ENCODE measurements at regions not wholly inside any gene's neighbourhood (a gene's known extent, or its start where the extent isn't known, plus 50 kb on each side); places are given as distances from the start of the nearest gene placed in this dataset.

- CTCF ChIA-PET: no interaction called here
- Histone ChIP-seq H3K27me3 (replicated peaks in 1 of 2; ENCODE audit: control insufficient read depth in 2 of 2, extremely low read depth in 1 of 2, insufficient read depth in 2 of 2, low read length in 1 of 2) (no peaks in the 10 kb centered on the region), H3K27ac (ENCODE audit: low read length) (no peak overlapping the region), H3K4me1 (ENCODE audit: control insufficient read depth in 1 of 2, extremely low read depth in 1 of 2, insufficient read depth in 2 of 2, low read length in 2 of 2) (no peaks in the 10 kb centered on the region), H3K4me3 (ENCODE audit: control insufficient read depth in 1 of 2, extremely low read depth in 1 of 2, low read length in 1 of 2) (no peak overlapping the region), H3K36me3 (ENCODE audit: control insufficient read depth in 2 of 2, extremely low read depth in 1 of 2, insufficient read depth in 1 of 2, low read length in 1 of 2) (no peaks in the 10 kb centered on the region), H3K9me3 (no peaks in the 10 kb centered on the region)
- H3K36me3 Mint-ChIP-seq: no peaks in the 10 kb centered on the region
- H3K27me3 Mint-ChIP-seq: no peaks in the 10 kb centered on the region
- WGBS (ENCODE audit: insufficient coverage): no CpG with 5 or more reads among the region's 2 CpGs
- H3K4me3 Mint-ChIP-seq: no peak overlapping the region
- DNase-seq (no peak), ATAC-seq (replicated peaks in 1 of 4) (no peak)
- H3K9me3 Mint-ChIP-seq: peaks cover 0 to 28% (median 9%) of the 10 kb centered on the region in 3 donors
- H3K27ac Mint-ChIP-seq: no peak overlapping the region
- no peaks in the 10 kb centered on the region for H3K4me1 Mint-ChIP-seq
- POLR2A ChIA-PET: no interaction called here
These were observed 1064.9 kb downstream of the NCAM2 start for GRCh38 chr21:22063140-22063539.

- H3K4me1 Mint-ChIP-seq: no peaks in the 10 kb centered on the region
- no peaks in the 10 kb centered on the region for H3K36me3 Mint-ChIP-seq
- peaks cover 0 to 12% (median 5%) of the 10 kb centered on the region in 3 donors for H3K9me3 Mint-ChIP-seq
- no peak for DNase-seq
- no CpG with 5 or more reads among the region's 4 CpGs for WGBS (ENCODE audit: insufficient coverage)
- H3K4me3 Mint-ChIP-seq: no peak overlapping the region
- H3K27me3 ChIP-seq (replicated peaks in 1 of 2; ENCODE audit: control insufficient read depth in 2 of 2, extremely low read depth in 1 of 2, insufficient read depth in 2 of 2, low read length in 1 of 2): no peaks in the 10 kb centered on the region
- no peaks in the 10 kb centered on the region for H3K9me3 ChIP-seq
- no peaks in the 10 kb centered on the region for H3K36me3 ChIP-seq (ENCODE audit: control insufficient read depth in 2 of 2, extremely low read depth in 1 of 2, insufficient read depth in 1 of 2, low read length in 1 of 2)
- no peak for ATAC-seq (replicated peaks in 1 of 4)
- H3K4me3 ChIP-seq (ENCODE audit: control insufficient read depth in 1 of 2, extremely low read depth in 1 of 2, low read length in 1 of 2): no peak overlapping the region
- ChIA-PET POLR2A (no interaction called here), CTCF (no interaction called here)
- no peak overlapping the region for H3K27ac Mint-ChIP-seq
- no peaks in the 10 kb centered on the region for H3K27me3 Mint-ChIP-seq
- no peak overlapping the region for H3K27ac ChIP-seq (ENCODE audit: low read length)
- no peaks in the 10 kb centered on the region for H3K4me1 ChIP-seq (ENCODE audit: control insufficient read depth in 1 of 2, extremely low read depth in 1 of 2, insufficient read depth in 2 of 2, low read length in 2 of 2)
These were observed 1078.3 kb downstream of the NCAM2 start for GRCh38 chr21:22076471-22076870.

GRCh38 chr21:22083899-22084298 lies 1085.7 kb downstream of the NCAM2 start:
- Mint-ChIP-seq H3K36me3 (no peaks in the 10 kb centered on the region), H3K27me3 (no peaks in the 10 kb centered on the region), H3K9me3 (peaks cover 0 to 6% (median 3%) of the 10 kb centered on the region in 3 donors), H3K4me3 (no peak overlapping the region), H3K27ac (no peak overlapping the region), H3K4me1 (no peaks in the 10 kb centered on the region)
- Histone ChIP-seq H3K27ac (ENCODE audit: low read length) (no peak overlapping the region), H3K4me3 (ENCODE audit: control insufficient read depth in 1 of 2, extremely low read depth in 1 of 2, low read length in 1 of 2) (no peak overlapping the region), H3K4me1 (ENCODE audit: control insufficient read depth in 1 of 2, extremely low read depth in 1 of 2, insufficient read depth in 2 of 2, low read length in 2 of 2) (no peaks in the 10 kb centered on the region), H3K27me3 (replicated peaks in 1 of 2; ENCODE audit: control insufficient read depth in 2 of 2, extremely low read depth in 1 of 2, insufficient read depth in 2 of 2, low read length in 1 of 2) (no peaks in the 10 kb centered on the region), H3K36me3 (ENCODE audit: control insufficient read depth in 2 of 2, extremely low read depth in 1 of 2, insufficient read depth in 1 of 2, low read length in 1 of 2) (no peaks in the 10 kb centered on the region), H3K9me3 (no peaks in the 10 kb centered on the region)
- POLR2A ChIA-PET: no interaction called here
- ATAC-seq (replicated peaks in 1 of 4) (no peak), DNase-seq (no peak)
- no CpG with 5 or more reads among the region's 3 CpGs for WGBS (ENCODE audit: insufficient coverage)
- CTCF ChIA-PET: interaction anchor here in 1 of 2 donors (0.6 kb wide), 1 partner anchor 510 kb away, joined by 7 read pairs; no protein-coding TSS in a partner anchor

GRCh38 chr21:22096314-22096713 lies 1098.1 kb downstream of the NCAM2 start:
- H3K9me3 Mint-ChIP-seq: peaks cover 0 to 17% (median 0%) of the 10 kb centered on the region in 3 donors
- no peak overlapping the region for H3K4me3 Mint-ChIP-seq
- H3K9me3 ChIP-seq: no peaks in the 10 kb centered on the region
- H3K4me3 ChIP-seq (ENCODE audit: control insufficient read depth in 1 of 2, extremely low read depth in 1 of 2, low read length in 1 of 2): no peak overlapping the region
- ATAC-seq (replicated peaks in 1 of 4) (no peak), DNase-seq (no peak)
- CTCF ChIA-PET: no interaction called here
- H3K4me1 ChIP-seq (ENCODE audit: control insufficient read depth in 1 of 2, extremely low read depth in 1 of 2, insufficient read depth in 2 of 2, low read length in 2 of 2): no peaks in the 10 kb centered on the region
- WGBS (ENCODE audit: insufficient coverage): no CpG with 5 or more reads among the region's 1 CpG
- POLR2A ChIA-PET: no interaction called here
- H3K27me3 Mint-ChIP-seq: no peaks in the 10 kb centered on the region
- H3K27ac ChIP-seq (ENCODE audit: low read length): no peak overlapping the region
- no peaks in the 10 kb centered on the region for H3K27me3 ChIP-seq (replicated peaks in 1 of 2; ENCODE audit: control insufficient read depth in 2 of 2, extremely low read depth in 1 of 2, insufficient read depth in 2 of 2, low read length in 1 of 2)
- no peaks in the 10 kb centered on the region for H3K36me3 Mint-ChIP-seq
- H3K27ac Mint-ChIP-seq: no peak overlapping the region
- H3K36me3 ChIP-seq (ENCODE audit: control insufficient read depth in 2 of 2, extremely low read depth in 1 of 2, insufficient read depth in 1 of 2, low read length in 1 of 2): no peaks in the 10 kb centered on the region
- H3K4me1 Mint-ChIP-seq: no peaks in the 10 kb centered on the region

GRCh38 chr21:22106720-22107410 lies 1108.7 kb downstream of the NCAM2 start:
- Mint-ChIP-seq H3K9me3 (peaks cover 5 to 13% (median 11%) of the 10 kb centered on the region in 3 donors), H3K36me3 (no peaks in the 10 kb centered on the region), H3K27me3 (no peaks in the 10 kb centered on the region), H3K27ac (no peak overlapping the region), H3K4me3 (no peak overlapping the region), H3K4me1 (no peaks in the 10 kb centered on the region)
- Histone ChIP-seq H3K4me1 (ENCODE audit: control insufficient read depth in 1 of 2, extremely low read depth in 1 of 2, insufficient read depth in 2 of 2, low read length in 2 of 2) (no peaks in the 10 kb centered on the region), H3K27ac (ENCODE audit: low read length) (no peak overlapping the region), H3K36me3 (ENCODE audit: control insufficient read depth in 2 of 2, extremely low read depth in 1 of 2, insufficient read depth in 1 of 2, low read length in 1 of 2) (no peaks in the 10 kb centered on the region), H3K9me3 (no peaks in the 10 kb centered on the region), H3K4me3 (ENCODE audit: control insufficient read depth in 1 of 2, extremely low read depth in 1 of 2, low read length in 1 of 2) (no peak overlapping the region), H3K27me3 (replicated peaks in 1 of 2; ENCODE audit: control insufficient read depth in 2 of 2, extremely low read depth in 1 of 2, insufficient read depth in 2 of 2, low read length in 1 of 2) (no peaks in the 10 kb centered on the region)
- no CpG with 5 or more reads among the region's 2 CpGs for WGBS (ENCODE audit: insufficient coverage)
- ChIA-PET CTCF (no interaction called here), POLR2A (no interaction called here)
- DNase-seq: no peak
- ATAC-seq (replicated peaks in 1 of 4): no peak

- ChIA-PET POLR2A (no interaction called here), CTCF (no interaction called here)
- no peaks in the 10 kb centered on the region for H3K4me1 ChIP-seq (ENCODE audit: control insufficient read depth in 1 of 2, extremely low read depth in 1 of 2, insufficient read depth in 2 of 2, low read length in 2 of 2)
- no CpG with 5 or more reads among the region's 2 CpGs for WGBS (ENCODE audit: insufficient coverage)
- Mint-ChIP-seq H3K4me3 (no peak overlapping the region), H3K27me3 (no peaks in the 10 kb centered on the region), H3K4me1 (no peaks in the 10 kb centered on the region), H3K9me3 (peaks cover 0 to 10% (median 9%) of the 10 kb centered on the region in 3 donors), H3K36me3 (no peaks in the 10 kb centered on the region), H3K27ac (no peak overlapping the region)
- ATAC-seq (replicated peaks in 1 of 4) (no peak), DNase-seq (no peak)
- H3K27ac ChIP-seq (ENCODE audit: low read length): no peak overlapping the region
- no peaks in the 10 kb centered on the region for H3K27me3 ChIP-seq (replicated peaks in 1 of 2; ENCODE audit: control insufficient read depth in 2 of 2, extremely low read depth in 1 of 2, insufficient read depth in 2 of 2, low read length in 1 of 2)
- H3K4me3 ChIP-seq (ENCODE audit: control insufficient read depth in 1 of 2, extremely low read depth in 1 of 2, low read length in 1 of 2): no peak overlapping the region
- H3K9me3 ChIP-seq: no peaks in the 10 kb centered on the region
- no peaks in the 10 kb centered on the region for H3K36me3 ChIP-seq (ENCODE audit: control insufficient read depth in 2 of 2, extremely low read depth in 1 of 2, insufficient read depth in 1 of 2, low read length in 1 of 2)
These were observed 1117.5 kb downstream of the NCAM2 start for GRCh38 chr21:22115746-22116145.

All from T-cell (primary cell).